H1 (cell line): ENCODE measurements at regions not wholly inside any gene's neighbourhood (a gene's known extent, or its start where the extent isn't known, plus 50 kb on each side); places are given as distances from the start of the nearest gene placed in this dataset.

Experiments
- BACH1 ChIP-seq: IDR thresholded peaks from 2 replicates; pipeline ENCODE4 v1.6.1; 2012; ENCODE audit warnings: low read length, improper control_type of control experiment
- EP300 ChIP-seq, 2 experiments: IDR thresholded peaks; 1 replicate in 1 of 2; 2 replicates in 1 of 2; pipeline ENCODE4 v1.6.1; 2011 to 2012; ENCODE audit warnings: low read depth in 2 of 2, low read length in 2 of 2, mild to moderate bottlenecking in 2 of 2, borderline replicate concordance in 1 of 2, inconsistent platforms in 1 of 2, moderate library complexity in 1 of 2
- EZH2 ChIP-seq: fragments of 200-600 bp; sonication (generic); IDR thresholded peaks from 2 replicates; pipeline ENCODE4 v1.7.1; 2012; ENCODE audit warnings: low read depth, mild to moderate bottlenecking, moderate library complexity, low read length, inconsistent platforms; ENCODE audit not compliant: severe bottlenecking
- POLR2AphosphoS5 ChIP-seq: IDR thresholded peaks from 2 replicates; pipeline ENCODE4 v1.6.1; 2011; ENCODE audit warnings: low read depth, low read length
- TF ChIP-seq, protein P1 (sequence below), 3 experiments: IDR thresholded peaks; 1 replicate in 2 of 3; 2 replicates in 1 of 3; pipeline versions ENCODE4 v1.5.1 to v1.6.1; 2011; ENCODE audit warnings: low read length in 3 of 3, mild to moderate bottlenecking in 3 of 3, inconsistent platforms in 2 of 3, low read depth in 1 of 3, moderate library complexity in 1 of 3; ENCODE audit not compliant: insufficient read depth in 1 of 3; ENCODE audit errors: control extremely low read depth in 1 of 3
- TF ChIP-seq, protein P2 (sequence below): IDR thresholded peaks from 2 replicates; pipeline ENCODE4 v1.6.1; 2012; ENCODE audit warnings: inconsistent platforms
- TF ChIP-seq, protein P3 (sequence below): IDR thresholded peaks from 2 replicates; pipeline ENCODE4 v1.6.1; 2012; ENCODE audit warnings: low read length, inconsistent platforms
- TF ChIP-seq, protein P4 (sequence below): IDR thresholded peaks from 2 replicates; pipeline ENCODE4 v1.6.1; 2011; ENCODE audit warnings: low read length, improper control_type of control experiment

DNA sequence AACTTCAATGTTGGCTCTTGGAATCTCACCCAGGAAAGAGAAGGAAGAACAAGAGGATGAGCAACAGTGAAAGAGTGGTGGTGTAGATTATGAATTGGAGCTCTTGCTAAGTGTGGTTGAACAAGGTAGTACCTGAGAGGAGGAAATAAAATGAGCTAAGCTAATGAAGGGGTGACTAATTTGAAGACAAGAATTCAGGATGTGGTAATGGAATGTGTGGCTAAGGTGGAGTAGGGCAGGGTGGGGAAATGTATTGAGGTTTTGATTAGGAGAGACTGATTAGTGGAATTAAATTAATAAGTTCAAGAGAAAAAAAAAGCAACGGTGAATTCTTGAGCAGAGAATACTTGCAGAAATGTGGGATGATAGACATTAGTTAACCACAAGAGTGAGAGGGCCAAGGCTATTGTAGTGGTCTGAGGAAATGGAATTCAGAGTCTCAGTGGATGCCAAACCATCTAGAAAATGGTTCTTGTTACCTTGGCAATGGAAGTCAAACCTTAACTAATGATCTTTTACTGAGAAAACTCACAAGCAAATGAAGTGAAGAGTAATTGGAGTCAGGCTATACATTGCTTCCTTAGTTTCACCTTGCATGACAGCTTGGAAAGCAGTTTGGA lies 648.3 kb upstream of the ZNF608 start:
- TF ChIP-seq BACH1 (no peak), EZH2 (no peak), EP300 (IDR thresholded peaks at IDR 0.05; ENCODE audit: borderline replicate concordance in 1 of 2, low read depth in 2 of 2, low read length in 2 of 2) (no peak), POLR2AphosphoS5 (no peak)
- TF ChIP-seq, protein P1, sequence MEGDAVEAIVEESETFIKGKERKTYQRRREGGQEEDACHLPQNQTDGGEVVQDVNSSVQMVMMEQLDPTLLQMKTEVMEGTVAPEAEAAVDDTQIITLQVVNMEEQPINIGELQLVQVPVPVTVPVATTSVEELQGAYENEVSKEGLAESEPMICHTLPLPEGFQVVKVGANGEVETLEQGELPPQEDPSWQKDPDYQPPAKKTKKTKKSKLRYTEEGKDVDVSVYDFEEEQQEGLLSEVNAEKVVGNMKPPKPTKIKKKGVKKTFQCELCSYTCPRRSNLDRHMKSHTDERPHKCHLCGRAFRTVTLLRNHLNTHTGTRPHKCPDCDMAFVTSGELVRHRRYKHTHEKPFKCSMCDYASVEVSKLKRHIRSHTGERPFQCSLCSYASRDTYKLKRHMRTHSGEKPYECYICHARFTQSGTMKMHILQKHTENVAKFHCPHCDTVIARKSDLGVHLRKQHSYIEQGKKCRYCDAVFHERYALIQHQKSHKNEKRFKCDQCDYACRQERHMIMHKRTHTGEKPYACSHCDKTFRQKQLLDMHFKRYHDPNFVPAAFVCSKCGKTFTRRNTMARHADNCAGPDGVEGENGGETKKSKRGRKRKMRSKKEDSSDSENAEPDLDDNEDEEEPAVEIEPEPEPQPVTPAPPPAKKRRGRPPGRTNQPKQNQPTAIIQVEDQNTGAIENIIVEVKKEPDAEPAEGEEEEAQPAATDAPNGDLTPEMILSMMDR (IDR thresholded peaks at IDR 0.05; ENCODE audit: control extremely low read depth in 1 of 3, insufficient read depth in 1 of 3, low read depth in 1 of 3, low read length in 3 of 3), result no peak
- TF ChIP-seq, protein P2, sequence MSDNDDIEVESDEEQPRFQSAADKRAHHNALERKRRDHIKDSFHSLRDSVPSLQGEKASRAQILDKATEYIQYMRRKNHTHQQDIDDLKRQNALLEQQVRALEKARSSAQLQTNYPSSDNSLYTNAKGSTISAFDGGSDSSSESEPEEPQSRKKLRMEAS, result no peak
- TF ChIP-seq, protein P3, sequence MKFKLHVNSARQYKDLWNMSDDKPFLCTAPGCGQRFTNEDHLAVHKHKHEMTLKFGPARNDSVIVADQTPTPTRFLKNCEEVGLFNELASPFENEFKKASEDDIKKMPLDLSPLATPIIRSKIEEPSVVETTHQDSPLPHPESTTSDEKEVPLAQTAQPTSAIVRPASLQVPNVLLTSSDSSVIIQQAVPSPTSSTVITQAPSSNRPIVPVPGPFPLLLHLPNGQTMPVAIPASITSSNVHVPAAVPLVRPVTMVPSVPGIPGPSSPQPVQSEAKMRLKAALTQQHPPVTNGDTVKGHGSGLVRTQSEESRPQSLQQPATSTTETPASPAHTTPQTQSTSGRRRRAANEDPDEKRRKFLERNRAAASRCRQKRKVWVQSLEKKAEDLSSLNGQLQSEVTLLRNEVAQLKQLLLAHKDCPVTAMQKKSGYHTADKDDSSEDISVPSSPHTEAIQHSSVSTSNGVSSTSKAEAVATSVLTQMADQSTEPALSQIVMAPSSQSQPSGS, result no peak
- TF ChIP-seq, protein P4, sequence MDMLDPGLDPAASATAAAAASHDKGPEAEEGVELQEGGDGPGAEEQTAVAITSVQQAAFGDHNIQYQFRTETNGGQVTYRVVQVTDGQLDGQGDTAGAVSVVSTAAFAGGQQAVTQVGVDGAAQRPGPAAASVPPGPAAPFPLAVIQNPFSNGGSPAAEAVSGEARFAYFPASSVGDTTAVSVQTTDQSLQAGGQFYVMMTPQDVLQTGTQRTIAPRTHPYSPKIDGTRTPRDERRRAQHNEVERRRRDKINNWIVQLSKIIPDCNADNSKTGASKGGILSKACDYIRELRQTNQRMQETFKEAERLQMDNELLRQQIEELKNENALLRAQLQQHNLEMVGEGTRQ, result no peak
